ENCODE measurements at regions not wholly inside any gene's neighbourhood (a gene's known extent, or its start where the extent isn't known, plus 50 kb on each side); places are given as distances from the start of the nearest gene placed in this dataset.

- DNase-seq, result no peak
Observed at GRCh38 chr12:126648074-126648473, 1582.8 kb downstream of the AACS start.

- no peak for DNase-seq
Observed at GRCh38 chr12:126651133-126651532, 1585.9 kb downstream of the AACS start.

- DNase-seq, result no peak
Observed at GRCh38 chr12:126663304-126664094, 1598.3 kb downstream of the AACS start.

GRCh38 chr12:126667339-126667738 lies 1599.6 kb upstream of the TMEM132C start:
- no peak for DNase-seq

GRCh38 chr12:126668538-126668937 lies 1598.4 kb upstream of the TMEM132C start:
- no peak for DNase-seq

- DNase-seq, result no peak
Observed at GRCh38 chr12:126668961-126669360, 1598.0 kb upstream of the TMEM132C start.

- DNase-seq, result no peak
Observed at GRCh38 chr12:126676434-126676833, 1590.5 kb upstream of the TMEM132C start.

- no peak for DNase-seq
Observed at GRCh38 chr12:126681676-126682075, 1585.3 kb upstream of the TMEM132C start.

- no peak for DNase-seq
Observed at GRCh38 chr12:126684703-126685102, 1582.3 kb upstream of the TMEM132C start.

GRCh38 chr12:126685636-126686035 lies 1581.3 kb upstream of the TMEM132C start:
- DNase-seq, result no peak

- DNase-seq, result no peak
Observed at GRCh38 chr12:126688556-126688955, 1578.4 kb upstream of the TMEM132C start.

- no peak for DNase-seq
Observed at GRCh38 chr12:126700096-126700495, 1566.9 kb upstream of the TMEM132C start.

GRCh38 chr12:126704609-126705008 lies 1562.4 kb upstream of the TMEM132C start:
- DNase-seq, result no peak

GRCh38 chr12:126706300-126706699 lies 1560.7 kb upstream of the TMEM132C start:
- no peak for DNase-seq

GRCh38 chr12:126708492-126708896 lies 1558.5 kb upstream of the TMEM132C start:
- DNase-seq, result no peak

GRCh38 chr12:126718365-126718764 lies 1548.6 kb upstream of the TMEM132C start:
- DNase-seq, result no peak

- no peak for DNase-seq
Observed at GRCh38 chr12:126719912-126720705, 1546.9 kb upstream of the TMEM132C start.

GRCh38 chr12:126726481-126727217 lies 1540.3 kb upstream of the TMEM132C start:
- no peak for DNase-seq

GRCh38 chr12:126727218-126728075 lies 1539.5 kb upstream of the TMEM132C start:
- DNase-seq, result no peak

GRCh38 chr12:126734296-126734695 lies 1532.7 kb upstream of the TMEM132C start:
- DNase-seq, result no peak

GRCh38 chr12:126734710-126735109 lies 1532.3 kb upstream of the TMEM132C start:
- no peak for DNase-seq

- no peak for DNase-seq
Observed at GRCh38 chr12:126741536-126742240, 1525.3 kb upstream of the TMEM132C start.

Measured in COR-L47 (cell line).